HG02610 (cell line): ENCODE measurements at regions not wholly inside any gene's neighbourhood (a gene's known extent, or its start where the extent isn't known, plus 50 kb on each side); places are given as distances from the start of the nearest gene placed in this dataset.

Source experiments
- ATAC-seq: cut with Tn5 transposase; IDR thresholded peaks from one replicate; pipeline ENCODE4 v1.9.1; 2021; ENCODE audit warnings: mild to moderate bottlenecking, moderate library complexity; ENCODE audit not compliant: unreplicated experiment

DNA sequence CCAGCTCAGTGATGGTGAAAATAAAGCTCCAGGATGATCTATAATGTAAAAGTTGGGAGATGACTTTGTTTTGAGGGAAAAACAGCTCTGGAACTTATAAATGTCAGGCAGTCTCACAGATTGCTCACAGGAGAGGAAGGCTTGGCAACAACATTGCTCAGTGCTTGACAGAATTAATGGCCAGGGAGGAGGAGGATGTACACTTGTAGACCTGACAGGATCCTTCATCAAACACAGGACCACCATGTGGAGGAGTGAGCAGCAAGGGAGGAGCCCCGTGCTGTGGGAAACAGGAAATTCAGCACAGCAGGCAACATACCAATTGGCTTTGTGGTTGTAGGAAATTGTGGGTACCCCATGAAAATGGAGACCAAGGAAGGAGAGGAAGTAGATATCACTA is 291.8 kb upstream of the CAMK1G start:
- no peak for ATAC-seq

DNA sequence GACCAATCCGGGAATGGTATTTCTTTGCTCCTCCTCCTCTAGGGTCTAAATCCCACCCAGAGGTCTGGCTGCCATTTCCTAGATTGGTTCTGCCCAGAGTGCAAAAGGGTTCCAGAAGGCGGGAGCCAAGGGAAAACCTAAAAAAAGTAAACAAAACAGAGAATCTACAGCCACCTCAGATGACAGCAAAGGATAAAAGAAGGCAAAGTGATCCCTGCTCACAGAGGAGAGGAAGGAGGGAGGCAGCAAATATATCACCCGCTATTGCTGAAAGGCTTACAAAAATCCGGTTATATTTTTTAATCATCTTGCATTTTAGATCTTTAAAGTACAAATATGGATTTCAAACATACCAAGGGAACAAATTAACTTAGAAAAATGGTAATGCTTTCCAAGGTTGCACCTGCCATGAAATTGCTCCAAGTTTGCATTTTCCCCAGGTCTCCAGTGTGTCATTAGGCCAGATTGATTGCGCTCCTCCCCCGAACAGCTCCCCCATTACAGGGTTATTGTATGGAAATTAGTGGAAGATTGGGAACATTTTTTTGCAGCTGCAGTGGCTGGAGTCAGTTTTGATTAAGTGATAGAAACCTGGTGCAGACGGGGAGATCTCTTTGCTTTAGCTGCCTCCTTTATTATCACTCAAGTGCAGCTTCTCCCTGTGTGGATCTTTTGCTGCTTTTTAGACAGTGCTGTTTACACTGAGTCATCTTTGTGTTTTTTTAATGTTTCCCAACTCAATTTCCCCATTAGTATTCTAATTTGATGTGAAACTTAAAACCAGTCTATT is 280.5 kb upstream of the CAMK1G start:
- no peak for ATAC-seq

DNA sequence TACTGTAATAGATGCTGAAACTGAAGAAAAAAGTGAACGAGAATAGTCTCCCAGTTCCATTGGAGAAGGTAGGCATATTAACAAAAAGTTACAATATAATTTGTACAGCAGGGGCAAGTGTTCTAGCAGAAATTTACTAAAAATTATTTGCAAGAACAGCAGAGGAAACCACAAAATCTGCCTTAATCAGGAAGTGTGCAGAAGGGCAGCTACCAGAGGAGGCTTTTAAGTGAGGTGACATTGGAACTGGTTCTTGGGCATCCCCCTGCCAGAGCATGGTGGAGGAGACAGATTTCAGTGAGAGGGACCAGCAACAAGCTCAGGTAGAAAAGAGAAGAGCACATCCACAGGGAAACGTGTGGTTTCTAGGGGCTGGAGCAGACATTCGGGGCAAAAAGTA is 279.3 kb upstream of the CAMK1G start:
- no peak for ATAC-seq

DNA sequence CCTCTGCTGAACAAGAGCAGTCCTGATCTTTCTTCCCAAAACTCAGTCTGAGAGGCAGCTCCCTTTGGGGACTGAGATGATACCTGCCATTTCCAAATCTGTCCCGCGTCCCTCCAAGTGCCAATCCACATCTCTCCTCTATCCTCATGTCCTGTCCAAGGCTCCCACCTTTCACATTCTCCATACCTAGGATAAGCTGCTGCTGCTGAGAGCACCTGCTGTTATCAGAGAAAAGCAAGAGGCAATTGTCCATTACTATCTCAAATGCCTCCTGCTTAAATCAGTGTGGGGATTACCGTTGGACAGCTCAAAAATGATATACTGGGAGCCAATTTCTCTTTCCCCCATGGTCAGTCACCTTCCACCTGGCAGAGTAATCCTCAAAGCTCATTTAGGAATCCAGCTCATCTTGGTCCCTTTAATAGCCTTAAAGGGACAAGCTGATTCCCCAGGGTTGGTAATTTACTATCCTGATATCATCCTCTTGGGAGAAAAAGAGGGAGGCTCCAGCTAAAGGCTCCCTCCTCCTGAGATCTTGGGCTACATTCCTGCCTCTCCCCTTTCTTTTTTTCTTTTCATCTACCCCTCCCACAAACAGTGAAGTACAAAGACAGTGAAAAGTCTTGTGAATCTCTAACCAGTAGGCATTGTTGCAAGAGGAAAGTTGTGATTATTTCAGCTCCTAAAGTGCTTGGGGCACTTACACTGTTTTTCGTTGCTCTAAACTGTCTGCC is 278.1 kb upstream of the CAMK1G start:
- no peak for ATAC-seq

DNA sequence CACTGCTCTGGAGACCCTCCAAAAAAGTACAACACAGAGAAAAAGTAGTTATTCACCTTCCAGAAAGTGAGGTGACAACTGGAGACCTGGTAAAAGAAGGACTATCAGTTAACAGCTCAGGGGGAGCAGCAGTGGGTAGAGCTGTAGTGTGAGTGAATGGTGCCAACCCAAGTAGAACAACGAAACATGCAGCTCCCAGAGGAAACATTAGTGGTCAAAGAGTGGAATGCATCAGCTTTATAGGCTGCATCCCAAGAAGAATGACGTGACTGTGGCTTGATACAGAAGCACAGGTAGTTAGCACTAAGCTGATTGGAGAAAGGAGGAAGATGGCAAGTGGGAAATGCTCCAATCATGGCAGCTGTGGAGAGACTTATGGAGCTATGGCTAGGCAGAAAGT is 275.7 kb upstream of the CAMK1G start:
- no peak for ATAC-seq

DNA sequence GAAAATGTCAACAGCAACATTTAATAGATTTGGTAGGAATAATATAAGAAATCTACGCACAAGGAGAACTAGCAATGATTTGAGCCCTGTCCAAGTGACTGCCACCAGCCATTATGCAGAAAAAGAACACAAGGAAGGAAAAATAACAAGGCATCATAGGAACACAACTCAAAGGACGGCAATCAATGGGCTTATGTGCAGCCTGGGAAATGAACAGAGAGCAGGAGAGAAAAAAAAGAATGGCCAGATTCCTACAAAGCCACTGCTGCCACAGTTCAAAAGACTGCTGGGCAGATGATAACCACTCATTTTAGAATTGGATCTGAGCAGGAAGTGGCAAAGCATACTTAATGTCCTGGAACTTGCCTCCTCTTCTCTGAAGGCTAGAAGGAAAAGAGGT is 274.3 kb upstream of the CAMK1G start:
- ATAC-seq, result no peak

DNA sequence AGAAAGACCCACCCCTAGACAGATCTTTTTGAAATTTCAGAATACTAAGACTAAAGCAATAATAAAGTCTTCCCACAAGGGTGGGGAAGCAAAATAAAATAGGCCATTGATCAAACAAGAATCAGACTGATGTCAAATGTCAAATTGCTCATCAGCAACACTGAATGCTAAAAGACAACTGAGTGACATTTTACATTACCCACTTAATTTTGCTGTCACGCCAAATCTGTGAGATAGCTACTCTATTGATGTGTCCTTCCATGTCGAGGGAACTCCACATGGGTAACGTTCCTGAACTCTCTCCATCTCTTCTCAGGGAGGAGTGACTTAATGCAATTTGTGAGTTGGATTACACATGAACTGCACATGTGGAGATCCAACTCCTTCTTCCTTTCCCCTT is 271.7 kb upstream of the CAMK1G start:
- ATAC-seq, result no peak

DNA sequence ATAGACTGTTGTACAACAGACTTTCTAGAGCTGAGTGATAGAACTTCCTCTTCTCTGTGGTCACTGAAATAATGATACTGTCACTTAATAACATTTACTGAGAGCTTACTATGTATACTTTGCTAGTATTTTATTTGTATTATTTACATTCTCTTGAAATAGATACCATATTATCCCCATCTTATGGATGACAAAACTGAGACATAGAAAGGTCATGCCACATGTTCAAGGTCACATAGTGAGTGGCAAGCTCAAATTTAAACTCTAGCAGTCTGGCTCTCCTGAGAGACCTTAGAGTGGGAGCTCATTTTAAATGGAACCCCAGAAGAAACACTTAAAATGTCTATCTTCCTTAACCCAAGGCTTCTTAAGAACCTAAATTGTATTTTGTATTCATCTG is 266.6 kb upstream of the CAMK1G start:
- ATAC-seq, result no peak

DNA sequence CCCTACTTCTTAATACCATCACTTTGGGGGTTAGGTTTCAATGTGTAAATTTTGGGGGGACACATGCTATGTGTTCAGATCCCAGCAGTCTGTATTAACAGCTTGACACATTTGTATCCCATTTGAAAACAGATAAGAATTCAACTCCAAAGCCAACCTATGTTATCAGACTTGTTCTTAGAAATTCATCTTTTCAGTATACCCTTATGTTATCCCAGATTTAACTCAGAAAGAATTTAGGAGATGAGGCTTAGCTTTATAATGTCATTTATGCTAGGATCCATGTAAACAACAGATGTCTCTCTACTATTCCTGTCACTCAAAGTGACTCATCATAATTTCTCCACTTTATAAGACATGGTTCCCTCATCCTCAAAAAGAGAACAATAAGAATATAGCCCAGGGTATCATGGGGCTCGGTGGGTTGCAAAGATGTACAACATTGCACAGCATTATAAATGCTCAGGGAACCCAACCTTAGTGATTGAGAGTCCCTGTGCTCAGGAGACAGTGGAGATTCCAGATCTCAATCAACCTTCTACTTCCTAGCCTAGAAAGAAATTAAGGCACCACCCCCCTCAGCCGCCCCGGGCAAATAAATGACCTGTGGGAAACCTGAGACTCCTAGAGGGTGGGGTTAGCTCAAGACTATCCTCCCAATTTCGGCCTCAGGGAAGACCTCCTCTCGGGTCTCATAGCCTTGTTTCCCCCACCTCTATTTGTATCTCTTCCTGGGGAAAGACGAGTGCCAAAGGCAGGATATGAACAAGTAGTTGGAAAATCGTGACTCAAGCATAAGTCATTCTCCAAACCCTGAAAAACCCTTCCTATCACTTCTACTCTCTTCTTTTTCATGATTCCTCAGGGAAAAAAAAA is 265.1 kb upstream of the CAMK1G start:
- ATAC-seq, result no peak

DNA sequence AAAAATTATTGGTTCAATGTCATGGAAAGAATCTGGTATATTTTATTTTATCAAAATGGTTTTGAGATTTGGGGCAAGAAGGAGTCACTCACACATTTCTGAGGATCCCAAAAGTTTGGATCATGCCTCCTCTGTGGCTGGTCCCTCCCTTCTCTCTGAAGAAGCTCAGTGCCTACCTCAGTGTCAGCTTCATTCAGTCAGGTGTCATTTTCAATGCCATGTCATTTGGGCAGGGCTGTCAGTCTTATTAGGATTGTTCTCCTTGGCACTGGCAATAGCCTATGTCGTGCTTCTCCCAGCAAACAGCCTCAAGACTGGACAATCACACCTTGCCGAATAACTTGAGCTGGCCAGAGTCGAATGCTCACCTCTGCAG is 264.5 kb upstream of the CAMK1G start:
- no peak for ATAC-seq

DNA sequence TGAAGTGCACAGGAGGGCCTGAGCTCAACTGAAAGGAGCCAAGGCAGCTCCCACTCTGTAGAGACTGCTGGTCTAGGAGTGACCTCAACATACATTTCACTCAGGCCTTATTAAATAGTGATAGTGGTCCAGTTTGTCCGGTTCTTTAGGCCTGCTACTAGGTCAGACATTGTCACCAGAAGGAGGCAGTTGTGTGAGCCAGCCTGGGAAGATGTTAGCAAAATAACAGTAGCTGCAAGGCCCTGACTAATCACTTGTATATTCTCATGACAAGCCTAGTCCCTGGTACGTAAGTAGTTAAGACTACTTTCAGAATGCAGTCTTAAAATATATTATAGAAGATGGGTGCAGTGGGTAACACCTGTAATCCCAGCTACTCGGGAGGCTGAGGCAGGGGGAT is 264.0 kb upstream of the CAMK1G start:
- ATAC-seq, result no peak

DNA sequence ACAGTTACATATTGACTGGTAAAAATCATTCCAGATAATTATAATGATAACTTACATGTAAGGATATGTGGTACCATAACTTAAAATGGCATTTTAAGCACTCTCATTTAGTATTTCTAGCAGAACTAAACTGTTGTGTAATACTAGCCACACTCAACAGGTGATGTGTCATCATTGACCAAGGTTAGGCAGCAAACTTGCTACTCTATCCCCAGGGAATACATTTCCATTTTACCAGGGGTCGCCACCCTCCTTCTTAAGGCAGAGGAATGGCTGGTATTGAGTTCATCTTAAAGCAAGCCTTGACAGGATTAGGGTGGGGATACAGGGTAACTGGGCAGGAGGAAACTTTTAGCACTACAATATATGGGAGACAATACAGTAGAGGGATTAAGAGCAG is 259.8 kb upstream of the CAMK1G start:
- ATAC-seq, result no peak

DNA sequence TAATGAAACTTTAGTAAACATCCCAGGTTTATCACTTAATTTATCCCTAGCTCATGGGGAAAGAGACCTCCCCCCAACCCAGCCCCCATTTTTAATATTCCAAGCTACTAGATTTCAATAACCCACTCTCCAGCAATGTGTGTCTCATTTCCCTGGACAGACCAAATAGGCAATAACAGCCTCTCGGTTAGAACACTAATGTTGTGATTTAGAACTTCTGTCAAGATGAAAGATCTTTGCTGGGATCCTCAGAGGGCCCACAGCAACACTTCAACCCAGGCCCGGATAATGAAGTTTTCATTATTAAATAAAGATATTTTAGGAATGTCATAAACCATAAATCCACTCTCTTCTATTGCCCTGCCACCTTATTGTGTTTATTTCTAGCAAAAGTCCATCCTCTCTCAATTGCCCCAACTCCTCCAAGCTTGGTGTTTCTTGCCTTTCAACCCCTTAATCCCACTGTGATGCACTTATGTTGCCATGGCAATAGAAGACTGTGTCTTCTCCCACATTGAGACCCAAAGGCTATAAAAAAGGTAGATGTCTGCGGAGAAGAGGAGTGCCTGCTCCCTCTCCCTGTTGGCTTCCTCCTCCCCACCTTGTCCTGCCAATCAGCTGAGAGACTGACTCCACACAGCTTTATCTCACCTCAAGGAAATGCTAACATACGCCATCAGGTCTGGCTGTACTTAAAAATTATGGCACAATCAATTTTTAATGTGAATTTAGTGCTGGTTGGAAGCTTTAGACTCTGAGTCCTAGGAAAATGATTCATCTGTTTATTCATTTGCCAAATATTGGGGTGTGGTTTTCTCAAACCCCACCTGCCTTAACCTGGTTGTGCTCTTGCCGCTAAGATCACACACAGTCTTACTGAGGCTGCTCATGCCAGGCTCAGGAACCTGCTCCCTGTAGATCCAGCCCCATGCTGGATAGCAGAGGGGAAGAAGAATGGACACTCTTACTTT is 258.3 kb upstream of the CAMK1G start:
- ATAC-seq, result no peak

DNA sequence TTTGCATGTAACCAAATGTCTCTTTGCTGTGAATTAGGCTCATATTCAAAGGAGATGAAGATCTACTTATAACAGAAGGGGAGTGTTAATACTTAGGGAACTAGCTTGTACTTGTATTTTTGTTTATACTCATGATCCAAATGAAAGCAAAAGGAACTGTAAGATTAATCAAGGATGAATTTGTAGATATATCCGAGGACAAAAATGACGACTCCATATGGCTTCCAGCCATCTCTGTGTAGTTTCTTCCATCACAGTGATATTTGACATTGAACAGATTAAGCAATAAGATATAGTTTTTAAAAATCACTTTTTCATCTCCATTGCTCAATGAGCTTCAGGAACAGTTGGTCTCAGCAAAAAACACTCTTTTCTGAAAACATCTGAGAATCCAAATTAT is 257.4 kb upstream of the CAMK1G start:
- no peak for ATAC-seq

DNA sequence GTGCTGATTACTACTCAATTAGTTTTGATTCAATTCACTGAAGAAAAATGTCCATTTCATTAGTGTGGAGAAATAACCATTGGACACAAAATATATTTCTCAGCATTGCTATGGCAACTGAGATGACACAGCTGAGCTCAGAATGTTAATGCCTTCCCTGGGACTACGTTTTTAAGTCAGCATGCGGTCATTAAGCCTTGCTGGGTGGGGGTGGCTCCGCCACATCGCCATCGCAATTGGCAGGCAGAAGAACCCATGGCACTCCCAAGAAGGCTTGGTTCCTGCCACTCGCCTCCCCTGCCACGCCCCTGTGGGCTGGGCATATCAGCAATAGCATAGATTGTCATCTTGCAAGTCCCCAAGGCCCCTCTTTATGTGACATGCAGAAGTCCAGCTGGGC is 256.7 kb upstream of the CAMK1G start:
- no peak for ATAC-seq

DNA sequence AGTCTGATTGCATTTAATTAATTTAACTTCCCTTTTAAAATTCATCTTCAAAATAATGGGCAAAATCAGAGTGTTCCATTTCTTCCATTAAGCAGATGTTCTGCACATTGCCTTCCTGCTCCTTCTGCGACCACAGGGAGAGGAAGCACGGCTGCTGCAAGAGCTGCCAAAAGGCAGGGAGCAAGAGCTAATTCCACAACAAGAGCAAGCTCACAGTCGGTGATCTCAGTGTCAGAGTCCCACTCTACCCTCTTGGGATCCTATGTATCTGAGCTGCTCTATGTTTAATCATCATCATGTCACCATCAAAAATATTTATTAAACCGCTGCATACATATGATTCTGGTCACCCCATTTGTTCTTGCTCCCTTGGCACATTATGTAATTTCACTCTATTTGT is 255.3 kb upstream of the CAMK1G start:
- ATAC-seq, result no peak

DNA sequence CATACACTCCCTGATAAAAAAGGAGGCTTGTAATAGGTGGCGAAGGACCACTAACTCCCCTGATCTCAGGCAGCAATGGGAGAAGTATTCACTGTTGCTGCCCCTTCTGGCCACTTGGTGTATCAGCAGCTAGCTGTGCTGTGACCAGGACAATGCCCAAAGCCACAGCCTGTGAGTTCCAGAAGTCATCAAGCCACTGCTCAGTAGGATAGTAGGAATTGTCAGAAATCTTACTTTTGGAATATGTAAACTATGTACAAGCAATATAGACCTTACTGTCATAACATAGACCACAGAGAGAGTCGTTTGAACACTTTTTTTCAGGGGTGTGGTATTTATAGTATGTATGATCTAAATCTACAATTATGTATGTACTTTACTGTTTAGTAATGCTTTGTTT is 248.3 kb upstream of the CAMK1G start:
- ATAC-seq, result peak; percentile 66

DNA sequence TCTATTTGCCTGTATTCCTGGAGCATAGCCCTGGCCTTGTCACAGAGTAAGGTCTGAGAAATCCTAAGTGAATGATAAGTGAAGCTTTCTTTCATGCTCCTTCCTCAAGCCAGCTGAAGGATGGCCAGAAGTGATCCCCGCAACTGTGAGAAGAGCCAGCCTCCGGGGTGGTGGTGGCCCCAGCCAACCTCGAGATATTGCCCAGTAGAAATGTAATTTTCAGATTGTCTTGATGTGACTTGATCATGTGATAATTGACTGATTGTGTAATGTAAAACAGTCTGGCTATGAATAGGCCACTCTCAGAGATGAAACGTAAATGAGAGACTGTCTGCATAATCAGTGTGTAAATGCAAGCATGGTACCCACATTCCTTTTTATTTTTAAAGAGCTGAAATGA is 242.4 kb upstream of the CAMK1G start:
- no peak for ATAC-seq

DNA sequence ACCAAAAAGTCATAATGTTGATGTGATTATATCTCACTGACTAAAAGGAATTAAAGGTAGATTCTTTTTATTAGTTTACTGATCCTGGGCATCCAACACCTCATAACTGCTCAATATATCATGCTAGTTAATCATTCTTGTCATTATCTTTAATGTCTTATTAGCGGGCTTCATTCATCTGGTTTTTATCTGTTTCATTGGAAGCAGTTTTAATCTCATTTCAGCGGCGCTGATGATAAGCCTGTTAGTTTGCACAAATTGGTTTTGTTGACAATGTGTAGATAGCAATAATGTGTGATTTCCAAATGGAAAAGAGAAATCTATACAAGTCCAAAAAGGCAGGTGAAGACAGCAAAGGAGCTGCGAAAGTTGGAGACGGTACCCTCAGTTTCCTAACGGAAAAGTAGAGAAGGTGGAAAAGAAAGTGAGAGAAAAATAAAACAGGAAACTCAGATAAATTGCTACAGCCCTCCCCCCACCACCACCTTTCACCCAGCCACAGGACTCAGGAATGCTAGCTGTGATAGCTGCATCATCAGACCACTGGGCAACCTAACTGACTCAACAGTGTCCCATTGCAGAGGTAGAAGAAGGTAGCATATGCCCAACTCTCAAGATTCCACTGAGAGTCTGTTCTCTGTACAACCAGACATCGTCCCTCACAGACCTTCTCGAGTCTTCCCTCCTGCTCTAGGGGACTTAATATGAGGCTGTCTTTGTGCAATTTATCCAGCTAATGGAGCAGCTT is 241.7 kb upstream of the CAMK1G start:
- ATAC-seq, result no peak
